ENCODE measurements at regions not wholly inside any gene's neighbourhood (a gene's known extent, or its start where the extent isn't known, plus 50 kb on each side); places are given as distances from the start of the nearest gene placed in this dataset.

DNA sequence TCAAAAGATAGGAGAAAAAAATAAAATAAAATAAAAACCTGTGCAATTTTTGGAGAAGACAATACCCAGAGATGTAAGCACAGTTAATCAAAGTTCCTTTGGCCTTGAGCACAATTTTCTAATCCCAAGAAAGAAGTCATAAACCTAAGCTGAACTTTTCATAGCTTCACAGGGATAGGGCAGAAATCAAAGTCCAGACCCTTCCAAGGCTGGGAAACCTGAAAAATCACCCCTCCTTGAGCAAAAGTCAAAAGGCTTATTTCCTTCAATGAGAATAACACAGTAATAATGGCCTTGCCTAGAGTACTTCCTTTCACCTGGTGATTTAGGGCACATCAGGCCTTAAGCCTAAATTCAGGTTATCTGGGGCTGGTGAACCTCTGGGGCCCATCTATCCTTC is 415.0 kb upstream of the BTBD3 start:
- TF ChIP-seq, protein P1, sequence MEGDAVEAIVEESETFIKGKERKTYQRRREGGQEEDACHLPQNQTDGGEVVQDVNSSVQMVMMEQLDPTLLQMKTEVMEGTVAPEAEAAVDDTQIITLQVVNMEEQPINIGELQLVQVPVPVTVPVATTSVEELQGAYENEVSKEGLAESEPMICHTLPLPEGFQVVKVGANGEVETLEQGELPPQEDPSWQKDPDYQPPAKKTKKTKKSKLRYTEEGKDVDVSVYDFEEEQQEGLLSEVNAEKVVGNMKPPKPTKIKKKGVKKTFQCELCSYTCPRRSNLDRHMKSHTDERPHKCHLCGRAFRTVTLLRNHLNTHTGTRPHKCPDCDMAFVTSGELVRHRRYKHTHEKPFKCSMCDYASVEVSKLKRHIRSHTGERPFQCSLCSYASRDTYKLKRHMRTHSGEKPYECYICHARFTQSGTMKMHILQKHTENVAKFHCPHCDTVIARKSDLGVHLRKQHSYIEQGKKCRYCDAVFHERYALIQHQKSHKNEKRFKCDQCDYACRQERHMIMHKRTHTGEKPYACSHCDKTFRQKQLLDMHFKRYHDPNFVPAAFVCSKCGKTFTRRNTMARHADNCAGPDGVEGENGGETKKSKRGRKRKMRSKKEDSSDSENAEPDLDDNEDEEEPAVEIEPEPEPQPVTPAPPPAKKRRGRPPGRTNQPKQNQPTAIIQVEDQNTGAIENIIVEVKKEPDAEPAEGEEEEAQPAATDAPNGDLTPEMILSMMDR (conservative IDR thresholded peaks at IDR 0.05) = no peak
- TF ChIP-seq EZH2 (IDR thresholded peaks at IDR 0.05; ENCODE audit: low read depth) = no peak
